HG03520 (cell line): ENCODE measurements at regions not wholly inside any gene's neighbourhood (a gene's known extent, or its start where the extent isn't known, plus 50 kb on each side); places are given as distances from the start of the nearest gene placed in this dataset.

Experiments
- ATAC-seq: cut with Tn5 transposase; IDR thresholded peaks from one replicate; pipeline ENCODE4 v1.9.1; 2021; ENCODE audit warnings: mild to moderate bottlenecking, moderate library complexity; ENCODE audit not compliant: unreplicated experiment

DNA sequence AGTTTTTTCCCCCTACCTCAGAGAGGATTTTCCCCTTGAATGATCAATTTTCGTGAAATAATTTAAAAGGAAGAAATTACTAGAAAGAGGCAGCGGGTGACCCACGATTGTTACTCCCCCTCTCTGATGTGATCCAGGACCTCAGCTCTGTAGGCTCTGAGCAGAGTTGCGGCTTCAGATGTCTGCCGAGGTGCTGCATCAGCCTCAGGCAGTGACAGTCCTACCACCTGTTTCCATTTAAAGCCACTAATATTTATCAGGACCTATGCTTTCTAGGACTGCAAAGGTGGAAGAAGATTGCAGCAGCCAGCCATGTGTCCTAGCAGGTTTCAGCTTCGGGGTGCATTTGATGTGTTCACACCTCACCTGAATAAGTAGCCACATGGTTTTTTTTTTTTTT lies 294.8 kb upstream of the C2CD4B start:
- ATAC-seq, result no peak

DNA sequence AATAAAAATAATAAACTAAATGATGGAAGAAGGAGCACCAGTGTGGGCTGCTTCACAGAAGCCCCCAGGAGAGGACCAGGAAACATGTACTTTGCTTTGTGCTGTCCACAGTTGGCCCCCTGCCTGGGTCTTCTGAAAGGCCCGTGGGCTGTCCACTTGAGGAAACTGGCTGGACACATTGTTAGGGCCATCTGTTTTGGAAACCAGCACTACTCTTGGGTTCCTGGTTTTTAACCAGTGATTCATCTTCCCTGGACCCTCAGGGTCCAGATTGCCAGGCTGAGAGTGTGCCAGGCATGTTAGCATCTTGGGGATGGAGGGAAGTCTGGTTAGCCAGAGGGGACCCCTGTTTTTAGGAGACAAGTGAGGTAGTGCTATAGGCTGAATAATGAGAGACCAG lies 297.2 kb upstream of the C2CD4B start:
- ATAC-seq, result no peak

DNA sequence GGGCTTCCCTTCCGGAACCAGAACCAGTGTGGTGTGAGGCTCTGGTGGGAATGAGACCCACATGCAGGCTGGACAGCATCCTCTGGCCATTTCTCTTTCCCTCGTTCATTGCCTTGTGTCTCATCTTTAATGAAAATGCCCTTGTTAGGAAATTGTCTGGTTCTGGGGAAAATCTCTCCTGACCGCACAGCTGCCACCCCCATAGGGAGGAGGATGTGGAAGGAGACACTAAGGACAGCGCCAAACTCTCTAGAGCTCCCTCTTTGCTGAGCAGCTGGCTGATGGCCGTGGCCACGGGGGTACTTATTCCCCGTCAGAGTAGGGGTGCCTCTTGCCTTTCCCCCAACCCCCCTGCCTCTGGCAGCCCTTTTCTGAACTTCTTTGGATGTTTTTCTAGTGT lies 297.6 kb upstream of the C2CD4B start:
- ATAC-seq, result no peak

DNA sequence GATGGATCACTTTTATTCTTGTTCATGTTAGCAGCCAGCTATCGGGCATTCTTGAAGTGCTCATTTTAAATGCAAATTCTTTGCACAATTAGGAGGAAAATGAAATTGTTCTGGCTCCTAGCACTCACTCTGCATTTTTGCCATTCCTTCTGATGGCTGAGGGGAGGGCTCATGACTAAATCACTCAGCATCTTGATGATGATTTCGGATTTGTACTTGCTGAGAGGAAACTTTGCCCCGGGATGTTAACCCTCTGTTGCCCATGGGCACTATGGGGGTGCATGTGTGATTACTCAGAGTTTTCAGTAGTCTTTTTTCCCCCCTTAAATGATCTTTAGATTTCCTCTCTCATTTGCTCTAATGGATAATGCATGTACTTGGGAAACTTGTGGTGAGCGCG lies 299.6 kb upstream of the C2CD4B start:
- ATAC-seq, result no peak

DNA sequence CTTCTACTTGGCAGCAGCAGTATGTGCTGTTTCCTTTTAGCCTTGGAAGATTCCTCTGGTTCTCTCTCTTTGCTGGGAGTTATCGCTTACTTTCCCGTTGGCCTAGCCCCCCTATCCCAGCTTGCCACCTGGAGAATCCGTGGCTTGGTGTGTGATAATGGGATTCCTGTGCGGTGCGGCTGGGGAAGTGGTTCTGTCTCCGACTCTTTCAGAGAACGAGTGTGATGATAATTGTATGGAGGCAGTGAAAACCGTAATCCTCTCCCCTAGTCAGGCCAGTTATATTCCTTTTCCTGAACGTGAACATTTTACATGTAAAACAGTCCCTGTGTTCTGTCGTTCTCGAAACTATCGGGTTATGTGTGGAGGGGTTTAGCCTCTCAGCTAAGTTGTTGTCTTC lies 300.1 kb upstream of the C2CD4B start:
- ATAC-seq, result no peak

DNA sequence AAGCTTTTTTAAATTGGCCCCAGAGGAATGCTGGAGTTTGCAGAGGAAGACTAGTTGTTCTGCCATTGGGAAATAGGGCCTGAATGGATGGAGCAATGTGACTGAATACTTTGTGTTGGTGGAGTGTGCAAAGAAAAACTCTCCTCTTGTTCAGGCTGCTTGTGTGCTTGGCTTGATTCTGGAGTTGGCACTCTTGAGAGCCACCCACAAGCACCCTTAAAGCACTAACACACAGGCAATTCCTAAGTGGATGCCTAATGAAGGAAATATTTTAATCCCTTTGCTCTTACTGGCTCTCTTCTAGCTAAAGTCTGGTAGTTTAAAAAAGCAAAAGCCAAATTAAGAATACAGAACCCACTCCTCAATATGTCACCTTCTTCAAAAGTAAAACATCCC lies 304.4 kb upstream of the C2CD4B start:
- ATAC-seq, result no peak

DNA sequence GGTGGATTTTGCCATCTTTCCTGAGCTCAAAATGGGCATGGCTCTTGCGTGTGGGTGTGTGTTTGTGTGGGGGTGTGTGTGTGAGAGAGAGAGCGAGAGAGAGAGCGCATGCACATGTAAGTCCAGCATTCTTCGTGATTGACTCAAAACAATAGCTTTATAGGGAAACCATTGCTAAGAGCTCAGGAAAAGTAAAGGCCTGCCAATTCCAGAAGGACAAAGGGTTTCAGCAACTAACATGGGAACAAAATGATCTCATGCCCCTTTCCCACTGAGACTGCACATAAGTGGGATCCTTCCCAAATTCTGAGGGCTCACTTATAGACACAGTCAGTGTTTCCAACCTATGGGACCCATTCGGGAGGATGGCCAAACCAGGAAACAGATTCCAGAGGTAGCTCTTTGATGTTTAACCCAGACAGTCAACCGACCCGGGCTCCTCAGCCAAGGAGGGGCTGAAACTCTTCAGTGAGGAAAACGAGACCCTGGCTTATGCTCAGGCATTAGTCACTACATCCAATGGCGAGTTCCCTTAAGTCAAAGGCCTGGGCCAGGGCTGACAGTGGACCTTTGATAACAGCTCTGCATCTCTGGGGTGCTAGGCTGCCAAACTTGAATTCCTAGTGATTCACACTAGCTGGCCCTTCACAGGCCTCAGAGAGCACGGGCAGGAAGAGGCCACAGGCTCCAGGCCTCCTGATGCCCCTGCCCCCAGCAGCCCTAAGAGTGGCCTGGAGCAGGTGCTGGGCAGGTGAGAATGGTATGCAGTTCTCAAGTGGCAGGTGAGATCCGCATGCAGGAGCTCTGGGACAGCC lies 305.0 kb upstream of the C2CD4B start:
- no peak for ATAC-seq

DNA sequence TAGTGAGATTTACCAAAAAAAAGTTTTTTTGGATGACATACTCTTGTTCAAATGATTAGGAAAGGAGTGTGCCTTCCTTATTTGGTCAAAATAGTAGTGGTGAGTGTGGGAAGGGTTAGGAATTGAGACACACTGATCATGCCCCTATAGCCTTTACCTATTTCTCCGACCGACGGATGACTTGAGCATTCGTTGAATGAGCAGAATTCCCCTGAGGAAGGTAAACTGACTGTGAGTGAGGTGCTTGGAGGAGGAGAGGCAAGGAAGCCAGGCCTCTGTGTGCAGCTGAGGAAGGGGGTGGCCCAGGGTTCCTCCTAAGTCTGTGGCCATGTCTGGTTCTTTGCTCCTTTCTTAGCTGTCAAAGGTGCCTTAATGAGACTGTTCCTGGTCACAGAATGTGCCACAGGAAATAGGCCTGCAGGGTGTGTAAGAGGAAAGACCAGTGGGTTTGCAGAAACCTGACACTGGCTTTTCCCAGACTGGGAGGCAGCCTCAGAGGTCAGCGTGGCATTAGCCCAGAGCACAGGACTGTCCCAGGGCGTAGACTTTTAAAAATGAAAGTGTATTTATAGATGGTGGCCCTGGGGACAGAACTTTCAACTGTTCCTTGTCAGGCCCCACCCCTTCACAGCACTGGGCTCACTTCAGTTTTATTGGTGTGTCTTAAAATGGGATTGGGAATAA lies 307.7 kb upstream of the C2CD4B start:
- ATAC-seq, result no peak

DNA sequence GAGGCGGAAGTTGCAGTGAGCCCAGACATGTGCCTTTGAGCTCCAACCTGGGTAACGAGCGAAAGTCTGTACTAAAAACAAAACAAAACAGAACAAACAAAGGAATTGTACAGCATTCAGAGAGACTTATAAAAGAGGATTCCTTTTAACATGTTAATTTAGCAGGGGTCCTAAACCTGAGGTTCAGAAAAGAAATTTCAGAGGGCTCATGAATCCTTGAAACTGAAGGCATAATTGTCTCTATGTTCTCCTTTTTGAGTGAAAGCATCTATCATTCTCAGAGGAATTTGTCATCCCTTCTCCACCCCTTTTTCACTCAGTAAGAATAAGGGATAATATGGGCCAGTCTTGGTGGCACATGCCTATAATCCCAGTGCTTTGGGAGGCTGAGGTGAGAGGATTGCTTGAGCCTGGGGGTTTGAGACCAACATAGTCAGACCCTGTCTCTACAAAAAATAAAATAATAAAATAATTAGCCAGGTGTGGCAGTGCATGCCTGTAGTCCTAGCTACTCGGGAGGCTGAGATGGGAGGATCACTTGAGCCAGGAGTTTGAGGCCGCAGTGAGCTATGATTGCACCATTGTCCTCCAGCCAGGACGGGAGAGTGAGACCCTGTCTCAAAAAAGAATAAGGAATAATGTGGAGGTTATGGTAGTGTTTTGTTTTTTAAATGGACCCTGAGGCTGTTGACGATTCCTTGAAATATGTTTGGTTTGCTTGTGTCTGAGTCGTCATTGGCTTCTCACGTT lies 309.1 kb upstream of the C2CD4B start:
- ATAC-seq, result no peak

DNA sequence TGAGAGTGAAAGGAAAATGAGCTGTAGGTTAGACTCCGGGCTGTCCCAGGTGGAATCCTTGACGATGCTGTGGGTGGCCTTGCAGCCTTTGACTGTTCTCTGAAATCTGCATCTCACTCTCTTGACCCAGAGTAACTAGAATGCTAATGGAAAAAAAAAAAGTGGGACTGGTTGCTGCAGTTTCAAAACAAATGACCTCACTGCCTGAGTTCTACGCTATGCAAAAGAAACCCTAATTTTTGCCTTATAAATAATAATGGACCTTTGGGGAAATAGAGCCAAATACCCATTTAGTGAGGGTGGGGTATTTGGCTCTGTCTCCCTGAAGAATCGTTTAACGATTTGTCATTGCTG lies 309.7 kb upstream of the C2CD4B start:
- ATAC-seq, result no peak

DNA sequence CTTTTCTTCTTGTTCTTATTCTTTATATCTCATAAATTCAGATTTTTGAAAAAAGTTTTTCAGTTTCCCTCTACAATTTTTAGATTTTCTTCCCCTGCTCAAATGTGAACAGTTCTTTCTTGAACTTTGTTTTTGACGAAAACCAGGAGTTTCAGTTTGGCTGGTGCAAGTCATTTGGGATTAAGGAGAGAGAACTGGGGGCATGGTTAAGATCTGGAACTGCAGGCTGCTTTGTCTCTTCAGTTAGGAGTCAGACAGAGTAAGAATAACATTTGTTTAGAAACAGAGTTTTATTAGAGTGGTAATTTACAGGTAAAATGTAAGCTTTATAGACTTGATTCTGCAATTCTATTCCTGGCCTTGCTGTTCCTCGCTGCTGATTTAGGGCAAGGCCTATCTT lies 310.5 kb upstream of the C2CD4B start:
- no peak for ATAC-seq

DNA sequence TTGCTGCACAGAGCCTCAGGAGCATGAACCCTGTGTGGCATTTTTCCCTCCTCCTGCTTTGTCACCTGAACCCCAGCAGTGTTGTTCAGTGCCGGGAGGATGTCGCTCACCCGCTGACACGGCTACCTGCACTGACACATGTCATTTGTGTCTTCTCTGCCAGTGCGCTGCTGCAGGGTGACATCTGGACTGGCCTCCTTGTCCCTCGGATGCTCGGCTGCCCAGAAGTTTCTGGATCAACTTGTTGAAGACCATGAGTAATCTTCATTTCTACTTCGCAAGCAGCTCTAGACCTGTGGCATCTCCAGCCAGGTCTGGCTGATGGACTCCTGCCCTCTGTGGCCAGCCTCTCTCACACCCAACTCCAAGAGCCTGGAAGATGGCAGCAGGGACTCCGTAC lies 311.1 kb upstream of the C2CD4B start:
- ATAC-seq, result no peak

DNA sequence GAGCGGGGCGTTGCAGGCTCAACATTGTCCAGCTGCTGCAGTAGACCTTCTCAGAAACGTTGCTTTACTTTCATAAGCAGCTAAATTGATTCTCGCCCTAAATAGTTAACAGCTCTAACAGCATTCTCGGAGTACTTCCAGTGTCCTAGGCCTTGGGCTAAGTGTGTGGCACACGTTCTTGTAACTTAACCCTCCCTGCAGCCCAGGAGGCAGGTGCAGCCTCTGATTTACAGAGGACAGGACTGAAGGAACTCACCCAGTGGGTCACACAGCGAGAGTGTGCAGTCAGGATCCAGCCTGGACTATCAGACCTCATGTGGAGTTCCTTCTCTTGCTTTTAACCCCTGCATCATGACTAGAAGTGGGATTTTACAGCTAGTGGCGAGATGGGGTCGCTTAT lies 312.8 kb upstream of the C2CD4B start:
- no peak for ATAC-seq

DNA sequence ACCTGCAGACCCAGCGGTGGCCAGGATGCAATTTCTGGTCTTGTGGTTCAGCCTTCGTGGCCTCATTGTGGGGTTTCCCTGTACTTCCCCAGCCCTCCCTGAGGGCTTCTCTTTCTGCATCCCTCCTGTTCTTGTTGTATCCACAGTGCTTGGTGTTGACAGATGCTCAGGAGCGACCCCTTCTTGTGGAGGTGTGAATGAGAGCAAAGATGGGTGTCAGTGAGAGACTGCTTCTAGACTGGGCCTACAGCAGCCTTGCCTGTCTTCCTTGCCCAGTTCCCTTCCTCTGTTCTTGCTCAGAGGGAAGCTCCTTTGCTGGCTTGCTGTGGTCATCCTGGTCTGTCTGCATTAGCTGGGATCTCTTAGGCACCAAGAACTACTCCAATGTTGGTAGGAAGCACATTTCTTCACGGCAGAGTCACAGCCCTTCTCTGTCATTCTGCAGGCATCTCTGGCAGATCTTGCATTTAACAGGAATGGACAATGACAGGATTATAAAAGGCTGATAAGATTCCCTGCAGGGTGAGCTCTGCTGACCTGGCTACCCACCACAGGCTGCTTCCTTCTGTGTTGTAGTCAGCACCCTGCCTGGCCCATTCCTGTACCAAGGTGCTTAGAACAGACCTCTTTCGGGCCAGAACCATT lies 317.8 kb upstream of the C2CD4B start:
- no peak for ATAC-seq

DNA sequence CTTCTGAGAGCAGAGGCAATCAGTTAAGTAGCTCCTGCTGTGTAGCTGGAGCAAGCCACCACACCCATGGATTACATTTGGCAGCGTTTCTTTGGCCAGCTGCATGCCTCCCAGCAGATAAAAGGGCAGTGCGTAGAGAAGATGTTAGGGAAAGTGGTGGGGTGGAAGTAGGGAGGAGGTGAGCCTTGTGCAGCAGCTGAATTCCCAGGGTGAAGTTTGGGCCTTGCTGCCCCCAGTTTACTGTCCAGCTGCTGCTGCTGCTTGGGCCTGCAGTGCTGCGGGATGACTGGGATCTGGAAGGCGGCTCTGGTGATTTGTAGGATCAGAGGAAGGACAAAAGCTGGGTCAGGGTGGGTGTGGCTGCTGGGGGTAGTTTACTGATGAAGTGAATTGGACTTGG lies 318.7 kb upstream of the C2CD4B start:
- no peak for ATAC-seq

DNA sequence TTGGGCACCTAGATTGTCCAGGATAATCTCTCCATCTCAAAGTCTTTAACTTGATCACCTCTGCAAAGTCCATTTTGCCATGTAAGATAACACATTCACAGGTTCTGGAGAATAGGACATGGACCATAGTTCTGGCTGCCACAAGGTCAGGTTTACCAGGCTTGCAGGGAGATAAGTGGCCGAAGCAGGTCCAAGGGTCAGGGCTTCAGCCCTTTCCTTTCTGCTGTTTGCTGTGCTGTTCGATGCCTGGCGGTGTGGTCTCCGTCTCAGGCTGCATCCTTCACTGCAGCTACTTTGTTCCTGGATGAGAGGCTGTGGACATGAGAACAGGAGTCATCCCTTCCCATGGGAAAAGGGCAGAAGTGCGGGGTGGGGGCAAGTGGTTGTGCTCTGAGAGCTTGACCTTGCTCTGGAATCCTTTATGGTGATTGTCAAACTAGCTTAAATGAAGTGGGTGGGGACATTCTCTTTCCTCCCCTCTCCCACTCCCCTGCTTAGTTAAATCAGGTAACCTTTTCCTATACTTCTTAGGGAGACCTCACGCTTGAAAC lies 320.2 kb upstream of the C2CD4B start:
- ATAC-seq, result no peak

DNA sequence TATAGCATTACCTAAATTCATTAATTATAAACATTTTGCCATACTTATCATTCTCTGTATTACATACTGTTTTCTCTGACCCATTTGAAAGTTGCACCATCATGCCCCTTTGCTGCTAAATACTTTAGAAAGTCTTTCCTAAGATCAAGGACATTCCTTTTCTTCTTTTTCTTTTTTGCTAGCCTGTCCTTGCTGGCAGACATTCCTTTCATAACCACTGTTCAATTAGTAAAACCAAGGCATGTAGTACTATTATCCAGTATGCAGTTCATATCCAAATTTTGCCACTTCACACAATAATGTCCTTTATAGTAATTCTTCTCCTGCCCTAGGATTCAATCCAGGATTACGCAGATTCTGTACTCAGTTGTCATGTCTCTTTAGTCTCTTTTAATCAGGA lies 321.0 kb upstream of the C2CD4B start:
- no peak for ATAC-seq

DNA sequence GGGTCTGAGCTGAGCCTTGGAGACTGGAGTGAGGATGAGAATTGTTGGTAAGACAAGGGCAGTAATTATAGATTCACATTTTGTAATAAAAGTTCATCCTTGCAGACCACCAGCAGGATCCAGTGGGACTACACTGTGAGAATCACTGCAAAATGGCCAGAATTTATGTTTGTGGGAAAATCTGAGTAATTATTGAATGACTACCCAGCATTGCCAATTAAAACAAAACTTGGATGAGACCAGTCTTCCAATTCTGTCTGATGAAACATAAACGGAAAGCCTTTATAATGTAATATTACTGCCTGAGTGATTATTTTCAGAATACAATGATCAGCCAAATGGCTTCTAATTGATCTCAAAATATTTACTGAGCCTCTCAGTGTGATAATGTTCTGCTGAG lies 323.3 kb upstream of the C2CD4B start:
- ATAC-seq, result no peak

DNA sequence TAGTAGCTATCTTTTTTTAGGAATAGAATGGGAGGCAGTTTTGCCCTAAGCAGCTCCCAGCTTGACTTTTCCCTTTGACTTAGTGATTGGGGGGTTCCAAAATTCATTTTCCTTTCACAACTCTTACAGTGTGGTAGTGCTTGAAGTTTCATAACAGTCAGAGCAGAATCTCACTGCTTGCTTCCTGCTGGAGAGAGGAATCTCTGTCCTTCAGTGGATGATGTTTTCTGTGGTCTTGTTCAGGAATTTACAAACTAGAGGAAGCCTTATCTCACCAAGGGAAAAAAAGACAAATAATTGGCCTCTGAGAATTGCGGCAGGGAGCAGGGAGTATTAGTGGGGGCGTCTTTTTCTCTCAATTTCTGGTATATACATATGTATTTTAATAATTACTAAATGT lies 326.6 kb upstream of the C2CD4B start:
- ATAC-seq, result no peak

DNA sequence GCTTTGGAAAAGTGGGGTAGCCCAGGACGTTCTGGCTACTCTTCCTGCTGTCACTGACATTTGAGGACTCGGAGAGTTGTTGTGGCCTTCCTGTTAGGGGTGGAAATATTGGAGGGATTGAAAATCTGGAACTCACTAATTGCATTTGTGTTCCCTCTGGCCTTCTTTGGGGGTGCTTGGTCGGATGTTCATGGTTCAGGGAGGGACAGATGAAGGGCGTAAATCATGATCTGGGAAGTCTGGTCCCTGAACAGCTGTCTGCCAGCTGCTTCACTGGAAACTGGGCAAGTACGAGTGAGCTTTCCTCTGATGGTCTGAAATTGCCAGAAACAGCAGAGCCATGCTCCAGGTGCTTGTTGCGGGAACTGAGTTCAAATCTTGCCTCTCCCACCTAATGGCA lies 327.8 kb upstream of the C2CD4B start:
- ATAC-seq, result no peak

DNA sequence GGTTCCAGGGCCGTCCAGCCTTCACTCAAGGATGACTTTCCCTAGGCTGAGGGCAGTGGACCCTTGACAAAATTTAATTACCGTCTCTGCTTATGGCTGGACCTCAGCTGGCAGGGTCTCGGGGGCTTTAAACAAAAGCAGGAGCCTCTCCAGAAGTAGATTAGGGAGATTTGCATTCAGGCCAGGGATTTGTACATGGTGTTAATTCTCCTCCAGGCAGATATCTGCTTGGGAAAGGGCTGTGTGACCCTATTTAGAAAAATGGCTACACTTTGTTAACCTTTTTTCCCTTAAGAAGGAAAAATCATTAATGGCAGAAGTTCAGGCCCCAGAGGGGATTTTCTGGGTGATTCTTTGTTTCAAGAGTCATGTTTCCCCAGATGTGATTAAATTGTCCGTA lies 329.1 kb upstream of the C2CD4B start:
- ATAC-seq, result no peak
